HG03439 (cell line): ENCODE measurements at regions not wholly inside any gene's neighbourhood (a gene's known extent, or its start where the extent isn't known, plus 50 kb on each side); places are given as distances from the start of the nearest gene placed in this dataset.

Source experiments
- ATAC-seq: cut with Tn5 transposase; IDR thresholded peaks from one replicate; pipeline ENCODE4 v1.9.1; 2021; ENCODE audit warnings: mild to moderate bottlenecking, moderate library complexity; ENCODE audit not compliant: unreplicated experiment

GRCh38 chr10:36336315-36336714 lies 694.2 kb upstream of the FZD8 start:
- no peak for ATAC-seq

- ATAC-seq = no peak
These were observed 691.4 kb upstream of the FZD8 start for GRCh38 chr10:36333446-36333845.

GRCh38 chr10:36332926-36333325 lies 690.8 kb upstream of the FZD8 start:
- ATAC-seq = no peak

- no peak for ATAC-seq
These were observed 689.0 kb upstream of the FZD8 start for GRCh38 chr10:36331121-36331520.

GRCh38 chr10:36325815-36326214 lies 683.7 kb upstream of the FZD8 start:
- ATAC-seq = no peak

- no peak for ATAC-seq
These were observed 682.7 kb upstream of the FZD8 start for GRCh38 chr10:36324831-36325230.

- no peak for ATAC-seq
These were observed 671.0 kb upstream of the FZD8 start for GRCh38 chr10:36313142-36313541.

GRCh38 chr10:36303896-36304295 lies 661.8 kb upstream of the FZD8 start:
- no peak for ATAC-seq

GRCh38 chr10:36302086-36302485 lies 660.0 kb upstream of the FZD8 start:
- no peak for ATAC-seq

- ATAC-seq = no peak
These were observed 659.4 kb upstream of the FZD8 start for GRCh38 chr10:36301539-36301938.

GRCh38 chr10:36301139-36301538 lies 659.0 kb upstream of the FZD8 start:
- no peak for ATAC-seq

- ATAC-seq = no peak
These were observed 641.7 kb upstream of the FZD8 start for GRCh38 chr10:36283827-36284226.

GRCh38 chr10:36281831-36282331 lies 639.8 kb upstream of the FZD8 start:
- ATAC-seq = no peak

- ATAC-seq = no peak
These were observed 638.9 kb upstream of the FZD8 start for GRCh38 chr10:36280890-36281499.

- ATAC-seq = no peak
These were observed 638.2 kb upstream of the FZD8 start for GRCh38 chr10:36280321-36280741.

- ATAC-seq = no peak
These were observed 636.1 kb upstream of the FZD8 start for GRCh38 chr10:36278176-36278575.

- ATAC-seq = no peak
These were observed 635.4 kb upstream of the FZD8 start for GRCh38 chr10:36277459-36277858.

- ATAC-seq = no peak
These were observed 629.7 kb upstream of the FZD8 start for GRCh38 chr10:36271627-36272340.

- no peak for ATAC-seq
These were observed 627.1 kb upstream of the FZD8 start for GRCh38 chr10:36269222-36269621.

GRCh38 chr10:36266923-36267322 lies 624.8 kb upstream of the FZD8 start:
- ATAC-seq = no peak

GRCh38 chr10:36265741-36266140 lies 623.6 kb upstream of the FZD8 start:
- no peak for ATAC-seq

GRCh38 chr10:36263871-36264270 lies 621.8 kb upstream of the FZD8 start:
- ATAC-seq = no peak

GRCh38 chr10:36256948-36257356 lies 614.9 kb upstream of the FZD8 start:
- no peak for ATAC-seq
